SU-DHL-6 (cell line): ENCODE measurements at regions not wholly inside any gene's neighbourhood (a gene's known extent, or its start where the extent isn't known, plus 50 kb on each side); places are given as distances from the start of the nearest gene placed in this dataset.

Source experiments
- EZH2phosphoT487 ChIP-seq: fragments of 200-600 bp; sonication (generic), shearing (Covaris generic); conservative IDR thresholded peaks from 2 replicates; pipeline ENCODE4 v1.6.1; 2018; ENCODE audit warnings: mild to moderate bottlenecking, antibody characterized with exemption, low read length, moderate library complexity, mixed read lengths
- TF ChIP-seq, protein P1 (sequence below): fragments of 200-600 bp; sonication (generic); IDR thresholded peaks from one replicate; pipeline ENCODE4 v1.5.1; 2017; ENCODE audit warnings: antibody characterized with exemption, mild to moderate bottlenecking, low read length, moderate library complexity; ENCODE audit not compliant: insufficient read depth, poor library complexity, severe bottlenecking

DNA sequence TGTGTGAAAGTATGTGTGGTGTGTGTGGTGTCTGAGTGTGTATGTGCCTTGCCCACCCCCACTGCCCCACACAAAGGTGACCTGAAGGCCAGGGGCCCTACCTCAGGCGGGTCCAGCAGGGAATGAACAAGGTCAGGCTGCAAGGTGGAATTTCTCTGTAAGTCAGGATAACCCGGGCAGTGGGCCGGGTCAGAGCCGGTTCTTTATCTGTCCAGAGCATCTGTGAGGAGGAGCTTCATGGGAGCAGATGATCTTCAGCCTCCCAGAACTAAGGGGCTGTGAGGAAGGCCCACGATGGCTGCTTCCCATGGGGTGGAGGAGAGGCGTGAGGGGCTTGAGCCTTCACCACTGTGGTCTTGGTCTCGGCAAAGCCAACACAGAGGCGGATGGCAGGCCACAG is 150.3 kb downstream of the TFCP2L1 start:
- TF ChIP-seq, protein P1, sequence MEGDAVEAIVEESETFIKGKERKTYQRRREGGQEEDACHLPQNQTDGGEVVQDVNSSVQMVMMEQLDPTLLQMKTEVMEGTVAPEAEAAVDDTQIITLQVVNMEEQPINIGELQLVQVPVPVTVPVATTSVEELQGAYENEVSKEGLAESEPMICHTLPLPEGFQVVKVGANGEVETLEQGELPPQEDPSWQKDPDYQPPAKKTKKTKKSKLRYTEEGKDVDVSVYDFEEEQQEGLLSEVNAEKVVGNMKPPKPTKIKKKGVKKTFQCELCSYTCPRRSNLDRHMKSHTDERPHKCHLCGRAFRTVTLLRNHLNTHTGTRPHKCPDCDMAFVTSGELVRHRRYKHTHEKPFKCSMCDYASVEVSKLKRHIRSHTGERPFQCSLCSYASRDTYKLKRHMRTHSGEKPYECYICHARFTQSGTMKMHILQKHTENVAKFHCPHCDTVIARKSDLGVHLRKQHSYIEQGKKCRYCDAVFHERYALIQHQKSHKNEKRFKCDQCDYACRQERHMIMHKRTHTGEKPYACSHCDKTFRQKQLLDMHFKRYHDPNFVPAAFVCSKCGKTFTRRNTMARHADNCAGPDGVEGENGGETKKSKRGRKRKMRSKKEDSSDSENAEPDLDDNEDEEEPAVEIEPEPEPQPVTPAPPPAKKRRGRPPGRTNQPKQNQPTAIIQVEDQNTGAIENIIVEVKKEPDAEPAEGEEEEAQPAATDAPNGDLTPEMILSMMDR: no peak
- no peak for TF ChIP-seq EZH2phosphoT487
